Muscle of leg (tissue), 3 donors: ENCODE measurements at regions not wholly inside any gene's neighbourhood (a gene's known extent, or its start where the extent isn't known, plus 50 kb on each side); places are given as distances from the start of the nearest gene placed in this dataset.
"Not testable (repeated sequence)": the region's sequence is repeated elsewhere in the genome, so short reads cannot be mapped to it uniquely, and the experiment has no call there.

Source experiments
- DNase-seq: peaks from one replicate; pipeline ENCODE4 v3.0.0; 2013
- H3K27ac ChIP-seq: one replicate; pipeline ENCODE4 v1.5.1; 2013; ENCODE audit warnings: mild to moderate bottlenecking, low read length, control low read depth
- H3K27me3 ChIP-seq: one replicate; pipeline ENCODE4 v1.6.1; 2013; ENCODE audit warnings: low read length; ENCODE audit not compliant: control insufficient read depth, insufficient read depth
- H3K36me3 ChIP-seq: one replicate; pipeline ENCODE4 v1.6.1; 2013; ENCODE audit warnings: low read length; ENCODE audit not compliant: control insufficient read depth, insufficient read depth
- H3K4me1 ChIP-seq: one replicate; pipeline ENCODE4 v1.6.1; 2013; ENCODE audit warnings: low read length; ENCODE audit not compliant: control insufficient read depth, insufficient read depth
- H3K4me3 ChIP-seq: one replicate; pipeline ENCODE4 v1.5.1; 2013; ENCODE audit warnings: low read length, control low read depth
- H3K9me3 ChIP-seq: replicated peaks from 2 replicates; pipeline ENCODE4 v1.6.1; 2013; ENCODE audit warnings: low read depth, low read length; ENCODE audit not compliant: control insufficient read depth
- whole genome bisulfite sequencing: methylation state at CpG from one replicate; pipeline ENCODE4 v1.1.5; 2013; ENCODE audit warnings: missing lambda C conversion rate; ENCODE audit not compliant: insufficient coverage; 5-methylcytosine and 5-hydroxymethylcytosine counted together

GRCh38 chr2:120541553-120541932 lies 194.1 kb upstream of the GLI2 start:
- Histone ChIP-seq H3K9me3 (no peaks in the 10 kb centered on the region), H3K4me3 (no peak overlapping the region), H3K27me3 (peaks cover 9% of the 10 kb centered on the region), H3K4me1 (peaks cover 26% of the 10 kb centered on the region), H3K27ac (no peak overlapping the region), H3K36me3 (no peaks in the 10 kb centered on the region)
- no peak for DNase-seq
- WGBS = 90% methylated on average over 5 of the region's 7 CpGs

GRCh38 chr2:120541972-120542670 lies 193.5 kb upstream of the GLI2 start:
- 80% methylated on average over 5 of the region's 7 CpGs for WGBS
- H3K36me3 ChIP-seq = no peaks in the 10 kb centered on the region
- no peaks in the 10 kb centered on the region for H3K9me3 ChIP-seq
- H3K4me1 ChIP-seq = peaks cover 32% of the 10 kb centered on the region
- no peak overlapping the region for H3K4me3 ChIP-seq
- peaks cover 11% of the 10 kb centered on the region for H3K27me3 ChIP-seq
- H3K27ac ChIP-seq = no peak overlapping the region
- DNase-seq = no peak

GRCh38 chr2:120542911-120543527 lies 192.6 kb upstream of the GLI2 start:
- H3K9me3 ChIP-seq = no peaks in the 10 kb centered on the region
- H3K4me1 ChIP-seq = peaks cover 32% of the 10 kb centered on the region
- H3K27me3 ChIP-seq = peaks cover 11% of the 10 kb centered on the region
- WGBS = 89% methylated on average over 13 of the region's 13 CpGs
- H3K27ac ChIP-seq = no peak overlapping the region
- no peak overlapping the region for H3K4me3 ChIP-seq
- DNase-seq = no peak
- H3K36me3 ChIP-seq = no peaks in the 10 kb centered on the region

- Histone ChIP-seq H3K4me3 (no peak overlapping the region), H3K27me3 (peaks cover 14% of the 10 kb centered on the region), H3K36me3 (no peaks in the 10 kb centered on the region), H3K4me1 (peaks cover 32% of the 10 kb centered on the region), H3K9me3 (no peaks in the 10 kb centered on the region), H3K27ac (no peak overlapping the region)
- WGBS = 70% methylated on average over 14 of the region's 16 CpGs
- peak; percentile 66 for DNase-seq
Observed at GRCh38 chr2:120543899-120544298, 191.8 kb upstream of the GLI2 start.

GRCh38 chr2:120544522-120544921 lies 191.1 kb upstream of the GLI2 start:
- peaks cover 14% of the 10 kb centered on the region for H3K27me3 ChIP-seq
- no peaks in the 10 kb centered on the region for H3K9me3 ChIP-seq
- 88% methylated on average over 6 of the region's 9 CpGs for WGBS
- no peak overlapping the region for H3K4me3 ChIP-seq
- H3K4me1 ChIP-seq = peaks cover 32% of the 10 kb centered on the region
- H3K27ac ChIP-seq = peak overlapping the region; percentile 3
- H3K36me3 ChIP-seq = no peaks in the 10 kb centered on the region
- no peak for DNase-seq

GRCh38 chr2:120545007-120545406 lies 190.7 kb upstream of the GLI2 start:
- not testable (repeated sequence) for H3K36me3 ChIP-seq, H3K9me3 ChIP-seq, DNase-seq, H3K27ac ChIP-seq, H3K4me3 ChIP-seq
- Histone ChIP-seq H3K4me1 (peaks cover 32% of the 10 kb centered on the region), H3K27me3 (peaks cover 12% of the 10 kb centered on the region)
- WGBS = 100% methylated on average over 4 of the region's 11 CpGs

- H3K4me1 ChIP-seq = peaks cover 30% of the 10 kb centered on the region
- no peak for DNase-seq
- WGBS = 70% methylated on average over 6 of the region's 8 CpGs
- no peak overlapping the region for H3K27ac ChIP-seq
- H3K4me3 ChIP-seq = no peak overlapping the region
- H3K27me3 ChIP-seq = peaks cover 12% of the 10 kb centered on the region
- no peaks in the 10 kb centered on the region for H3K36me3 ChIP-seq
- H3K9me3 ChIP-seq = no peaks in the 10 kb centered on the region
Observed at GRCh38 chr2:120545521-120546047, 190.1 kb upstream of the GLI2 start.

- peaks cover 12% of the 10 kb centered on the region for H3K27me3 ChIP-seq
- H3K4me3 ChIP-seq = no peak overlapping the region
- DNase-seq = peak; percentile 88
- H3K4me1 ChIP-seq = peaks cover 26% of the 10 kb centered on the region
- H3K27ac ChIP-seq = peak overlapping the region; percentile 50
- 14% methylated on average over 26 of the region's 27 CpGs for WGBS
- H3K36me3 ChIP-seq = no peaks in the 10 kb centered on the region
- H3K9me3 ChIP-seq = no peaks in the 10 kb centered on the region
Observed at GRCh38 chr2:120546048-120546864, 189.4 kb upstream of the GLI2 start.

GRCh38 chr2:120546865-120547390 lies 188.7 kb upstream of the GLI2 start:
- H3K4me1 ChIP-seq = peaks cover 23% of the 10 kb centered on the region

GRCh38 chr2:120547662-120548061 lies 188.0 kb upstream of the GLI2 start:
- no CpG with 5 or more reads among the region's 1 CpG for WGBS

More at GRCh38 chr2:120546865-120547390, 188.7 kb upstream of the GLI2 start:
- no peaks in the 10 kb centered on the region for H3K36me3 ChIP-seq
- DNase-seq = no peak
- no peaks in the 10 kb centered on the region for H3K9me3 ChIP-seq
- peaks cover 12% of the 10 kb centered on the region for H3K27me3 ChIP-seq
- WGBS = 72% methylated on average over 5 of the region's 7 CpGs
- no peak overlapping the region for H3K27ac ChIP-seq
- H3K4me3 ChIP-seq = no peak overlapping the region

More at GRCh38 chr2:120547662-120548061, 188.0 kb upstream of the GLI2 start:
- H3K27ac ChIP-seq = no peak overlapping the region
- DNase-seq = no peak
- H3K4me1 ChIP-seq = peaks cover 30% of the 10 kb centered on the region
- H3K27me3 ChIP-seq = peaks cover 12% of the 10 kb centered on the region
- H3K36me3 ChIP-seq = no peaks in the 10 kb centered on the region
- H3K9me3 ChIP-seq = no peaks in the 10 kb centered on the region
- H3K4me3 ChIP-seq = no peak overlapping the region
